Suprapubic skin (tissue), 4 donors: ENCODE measurements at regions not wholly inside any gene's neighbourhood (a gene's known extent, or its start where the extent isn't known, plus 50 kb on each side); places are given as distances from the start of the nearest gene placed in this dataset.

Experiments
- DNase-seq, 2 donors: peaks; one replicate each; pipeline ENCODE4 v3.0.0-alpha.2; 2019; ENCODE audit warnings: low spot score in 2 of 2
- H3K27ac ChIP-seq: fragments of 200-600 bp; sonication (generic); one replicate; pipeline ENCODE4 v1.5.1; 2019
- H3K27me3 ChIP-seq: fragments of 200-600 bp; sonication (generic); one replicate; pipeline ENCODE4 v1.5.1; 2019
- H3K36me3 ChIP-seq: fragments of 200-600 bp; sonication (generic); one replicate; pipeline ENCODE4 v1.5.1; 2019
- H3K4me1 ChIP-seq: fragments of 200-600 bp; sonication (generic); one replicate; pipeline ENCODE4 v1.5.1; 2019
- H3K4me3 ChIP-seq: fragments of 200-600 bp; sonication (generic); one replicate; pipeline ENCODE4 v1.5.1; 2019; ENCODE audit warnings: mild to moderate bottlenecking
- H3K9me3 ChIP-seq: fragments of 200-600 bp; sonication (generic); one replicate; pipeline ENCODE4 v1.5.1; 2019
- EP300 ChIP-seq: sonication (generic); formaldehyde crosslinking; IDR thresholded peaks from one replicate; pipeline ENCODE4 v1.6.1; 2017; ENCODE audit warnings: antibody characterized with exemption
- POLR2A ChIP-seq, 2 donors: fragments of 450-650 bp; IDR thresholded peaks; one replicate each; pipeline ENCODE4 v1.6.1; 2017; ENCODE audit warnings: antibody characterized with exemption in 2 of 2, mild to moderate bottlenecking in 2 of 2, moderate library complexity in 2 of 2
- POLR2AphosphoS5 ChIP-seq, 3 donors: sonication (generic); formaldehyde crosslinking; IDR thresholded peaks; one replicate each; pipeline ENCODE4 v1.6.1; 2017; ENCODE audit warnings: antibody characterized with exemption in 3 of 3
- WGBS: methylation state at CpG from one replicate; pipeline ENCODE4 v1.1.5; 2018; 5-methylcytosine and 5-hydroxymethylcytosine counted together
- TF ChIP-seq, protein P1 (sequence below), 2 donors: fragments of 200-600 bp in 1 of 2; fragments of 450-650 bp in 1 of 2; sonication (generic) in 1 of 2; IDR thresholded peaks; one replicate each; pipeline ENCODE4 v1.5.1; 2016 to 2019; ENCODE audit warnings: antibody characterized with exemption in 2 of 2, mild to moderate bottlenecking in 1 of 2, moderate library complexity in 1 of 2

GRCh38 chr2:223338016-223338415 is 264.1 kb downstream of the SCG2 start:
- WGBS: 86% methylated on average over 1 of the region's 1 CpG
- H3K36me3 ChIP-seq: no peaks in the 10 kb centered on the region

GRCh38 chr2:223357076-223357475 is 245.1 kb downstream of the SCG2 start:
- TF ChIP-seq POLR2A (IDR thresholded peaks at IDR 0.05) (no peak), POLR2AphosphoS5 (IDR thresholded peaks at IDR 0.05) (no peak), EP300 (no peak)
- H3K36me3 ChIP-seq: no peaks in the 10 kb centered on the region
- no peaks in the 10 kb centered on the region for H3K9me3 ChIP-seq
- no peaks in the 10 kb centered on the region for H3K27me3 ChIP-seq
- no peaks in the 10 kb centered on the region for H3K4me1 ChIP-seq
- WGBS: 50% methylated on average over 1 of the region's 1 CpG
- DNase-seq: no peak
- no peak overlapping the region for H3K4me3 ChIP-seq
- H3K27ac ChIP-seq: no peak overlapping the region

More at GRCh38 chr2:223338016-223338415, 264.1 kb downstream of the SCG2 start:
- no peak overlapping the region for H3K4me3 ChIP-seq
- TF ChIP-seq POLR2A (IDR thresholded peaks at IDR 0.05) (no peak), EP300 (no peak), POLR2AphosphoS5 (IDR thresholded peaks at IDR 0.05) (no peak)
- TF ChIP-seq, protein P1, sequence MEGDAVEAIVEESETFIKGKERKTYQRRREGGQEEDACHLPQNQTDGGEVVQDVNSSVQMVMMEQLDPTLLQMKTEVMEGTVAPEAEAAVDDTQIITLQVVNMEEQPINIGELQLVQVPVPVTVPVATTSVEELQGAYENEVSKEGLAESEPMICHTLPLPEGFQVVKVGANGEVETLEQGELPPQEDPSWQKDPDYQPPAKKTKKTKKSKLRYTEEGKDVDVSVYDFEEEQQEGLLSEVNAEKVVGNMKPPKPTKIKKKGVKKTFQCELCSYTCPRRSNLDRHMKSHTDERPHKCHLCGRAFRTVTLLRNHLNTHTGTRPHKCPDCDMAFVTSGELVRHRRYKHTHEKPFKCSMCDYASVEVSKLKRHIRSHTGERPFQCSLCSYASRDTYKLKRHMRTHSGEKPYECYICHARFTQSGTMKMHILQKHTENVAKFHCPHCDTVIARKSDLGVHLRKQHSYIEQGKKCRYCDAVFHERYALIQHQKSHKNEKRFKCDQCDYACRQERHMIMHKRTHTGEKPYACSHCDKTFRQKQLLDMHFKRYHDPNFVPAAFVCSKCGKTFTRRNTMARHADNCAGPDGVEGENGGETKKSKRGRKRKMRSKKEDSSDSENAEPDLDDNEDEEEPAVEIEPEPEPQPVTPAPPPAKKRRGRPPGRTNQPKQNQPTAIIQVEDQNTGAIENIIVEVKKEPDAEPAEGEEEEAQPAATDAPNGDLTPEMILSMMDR (IDR thresholded peaks at IDR 0.05): no peak
- no peaks in the 10 kb centered on the region for H3K4me1 ChIP-seq
- no peaks in the 10 kb centered on the region for H3K27me3 ChIP-seq
- no peak overlapping the region for H3K27ac ChIP-seq
- DNase-seq: no peak
- no peaks in the 10 kb centered on the region for H3K9me3 ChIP-seq

GRCh38 chr2:223363085-223363484 is 239.1 kb downstream of the SCG2 start:
- no peak overlapping the region for H3K4me3 ChIP-seq

GRCh38 chr2:223365158-223365679 is 236.9 kb downstream of the SCG2 start:
- Histone ChIP-seq H3K27ac (no peak overlapping the region), H3K27me3 (no peaks in the 10 kb centered on the region), H3K4me3 (no peak overlapping the region), H3K36me3 (no peaks in the 10 kb centered on the region), H3K4me1 (no peaks in the 10 kb centered on the region), H3K9me3 (no peaks in the 10 kb centered on the region)
- WGBS: 41% methylated on average over 5 of the region's 5 CpGs
- TF ChIP-seq EP300: no peak
- no peak for TF ChIP-seq POLR2AphosphoS5 (IDR thresholded peaks at IDR 0.05)
- TF ChIP-seq, protein P1 (IDR thresholded peaks at IDR 0.05): no peak
- TF ChIP-seq POLR2A (IDR thresholded peaks at IDR 0.05): no peak
- DNase-seq: no peak

More at GRCh38 chr2:223363085-223363484, 239.1 kb downstream of the SCG2 start:
- Histone ChIP-seq H3K36me3 (no peaks in the 10 kb centered on the region), H3K9me3 (no peaks in the 10 kb centered on the region), H3K27ac (no peak overlapping the region), H3K4me1 (no peaks in the 10 kb centered on the region), H3K27me3 (no peaks in the 10 kb centered on the region)
- no peak for TF ChIP-seq POLR2AphosphoS5 (IDR thresholded peaks at IDR 0.05)
- no peak for TF ChIP-seq POLR2A (IDR thresholded peaks at IDR 0.05)
- no peak for TF ChIP-seq EP300
- TF ChIP-seq, protein P1 (IDR thresholded peaks at IDR 0.05): no peak
- 49% methylated on average over 6 of the region's 6 CpGs for WGBS
- DNase-seq: no peak

DNA sequence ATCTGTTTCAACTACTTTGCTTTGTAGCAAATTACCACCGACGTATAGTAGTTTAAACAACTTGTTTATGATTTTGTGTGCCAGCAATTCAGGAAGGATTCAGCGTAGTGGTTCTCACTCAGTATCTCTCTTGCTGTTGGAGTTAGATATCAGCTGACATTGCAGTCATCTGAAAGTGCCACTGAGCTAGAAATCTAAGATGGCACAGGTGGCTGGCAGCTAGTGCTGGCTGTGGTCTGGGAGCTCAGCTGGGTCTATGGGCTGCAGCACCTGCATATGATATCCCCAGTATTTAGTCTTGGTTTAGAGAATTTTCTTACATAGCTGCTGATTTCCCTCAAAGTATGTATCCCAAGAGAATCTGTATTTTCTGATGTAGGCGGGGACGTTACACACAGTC is 235.6 kb downstream of the SCG2 start:
- Histone ChIP-seq H3K4me1 (no peaks in the 10 kb centered on the region), H3K27ac (no peak overlapping the region), H3K9me3 (no peaks in the 10 kb centered on the region), H3K27me3 (no peaks in the 10 kb centered on the region), H3K36me3 (no peaks in the 10 kb centered on the region), H3K4me3 (no peak overlapping the region)
- 90% methylated on average over 5 of the region's 5 CpGs for WGBS
- TF ChIP-seq POLR2A (IDR thresholded peaks at IDR 0.05) (no peak), EP300 (no peak), POLR2AphosphoS5 (IDR thresholded peaks at IDR 0.05) (no peak)
- TF ChIP-seq, protein P1 (IDR thresholded peaks at IDR 0.05): no peak
- DNase-seq: no peak

- no peaks in the 10 kb centered on the region for H3K4me1 ChIP-seq
- H3K4me3 ChIP-seq: no peak overlapping the region
- H3K27me3 ChIP-seq: no peaks in the 10 kb centered on the region
- no peaks in the 10 kb centered on the region for H3K9me3 ChIP-seq
- no peak for TF ChIP-seq POLR2A (IDR thresholded peaks at IDR 0.05)
- TF ChIP-seq, protein P1 (IDR thresholded peaks at IDR 0.05): no peak
- TF ChIP-seq POLR2AphosphoS5 (IDR thresholded peaks at IDR 0.05): no peak
- no peak for TF ChIP-seq EP300
- no peak for DNase-seq
- H3K27ac ChIP-seq: no peak overlapping the region
- no peaks in the 10 kb centered on the region for H3K36me3 ChIP-seq
- 64% methylated on average over 2 of the region's 2 CpGs for WGBS
These were observed 233.7 kb downstream of the SCG2 start for GRCh38 chr2:223368481-223368880.
